ENCODE measurements at regions not wholly inside any gene's neighbourhood (a gene's known extent, or its start where the extent isn't known, plus 50 kb on each side); places are given as distances from the start of the nearest gene placed in this dataset.
"Not testable (repeated sequence)": the region's sequence is repeated elsewhere in the genome, so short reads cannot be mapped to it uniquely, and the experiment has no call there.

DNA sequence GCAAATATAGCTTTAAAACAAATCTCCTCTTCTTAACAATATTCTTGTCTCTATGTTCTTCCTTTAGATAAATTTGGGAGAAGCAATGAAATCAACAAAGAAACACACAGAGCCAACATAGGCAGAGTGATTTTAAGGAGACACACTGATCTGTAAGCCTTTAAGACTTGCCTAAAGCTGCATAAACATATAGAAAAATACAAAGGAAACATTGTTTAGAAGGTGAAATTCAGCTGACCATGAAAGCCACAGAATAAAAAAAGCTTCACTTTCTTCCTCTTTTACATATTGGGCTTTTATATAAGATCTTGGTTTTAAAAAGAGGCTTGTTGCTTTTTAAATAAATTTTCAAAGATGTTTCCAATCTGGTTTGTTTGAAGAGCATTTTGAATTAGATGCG lies 1277.5 kb downstream of the EFNA5 start:
- no peak for DNase-seq (ENCODE audit: low read depth in 2 of 2, low spot score in 1 of 2)

DNA sequence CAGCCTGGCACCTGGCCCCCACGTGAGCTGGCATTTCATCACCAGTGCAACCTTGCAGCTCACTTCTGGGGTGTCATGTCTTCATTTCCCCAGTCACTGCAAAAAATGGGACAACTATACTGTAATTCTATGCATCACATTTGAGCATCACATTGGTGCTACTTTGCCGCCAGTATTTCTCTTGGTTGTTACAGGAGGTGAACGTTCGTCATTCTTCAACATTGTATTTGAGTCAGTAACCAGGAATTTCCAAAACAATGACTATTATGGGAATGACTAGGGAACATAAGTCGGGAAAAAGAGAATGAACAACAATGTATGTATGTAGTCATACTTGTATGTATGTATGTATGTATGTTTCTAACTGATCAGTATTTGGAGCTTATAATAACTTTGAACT lies 1278.0 kb downstream of the EFNA5 start:
- DNase-seq (ENCODE audit: low read depth in 2 of 2, low spot score in 1 of 2) = no peak

DNA sequence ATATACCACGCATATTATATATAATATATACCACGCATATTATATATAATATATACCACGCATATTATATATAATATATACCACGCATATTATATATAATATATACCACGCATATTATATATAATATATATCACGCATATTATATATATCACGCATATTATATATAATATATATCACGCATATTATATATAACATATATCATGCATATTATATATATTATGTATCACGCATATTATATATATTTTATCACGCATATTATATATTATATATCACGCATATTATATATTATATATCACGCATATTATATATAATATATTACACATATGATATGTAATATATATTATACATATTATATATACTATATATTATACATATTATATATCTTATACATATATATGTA lies 1283.0 kb downstream of the EFNA5 start:
- DNase-seq (ENCODE audit: low read depth in 2 of 2, low spot score in 1 of 2) = not testable (repeated sequence)

DNA sequence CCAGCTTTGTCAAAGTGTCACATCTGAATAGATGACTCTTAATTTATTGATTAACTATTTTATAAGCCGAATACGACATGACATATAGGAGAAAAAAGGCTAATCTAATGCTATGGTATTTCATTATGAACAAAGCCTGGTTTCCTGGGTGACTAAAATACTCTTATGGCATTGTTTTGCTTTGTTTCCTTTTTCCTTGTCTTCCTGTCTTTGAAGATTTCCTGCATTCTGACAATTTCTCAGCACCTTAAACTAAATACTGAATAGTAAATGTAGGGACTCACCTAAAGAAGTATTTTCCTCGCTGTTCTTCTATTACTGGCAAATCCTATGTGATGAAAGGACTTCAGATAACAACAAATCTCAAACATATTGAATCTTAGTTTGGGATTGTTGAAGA lies 1284.5 kb downstream of the EFNA5 start:
- no peak for DNase-seq (ENCODE audit: low read depth in 2 of 2, low spot score in 1 of 2)

DNA sequence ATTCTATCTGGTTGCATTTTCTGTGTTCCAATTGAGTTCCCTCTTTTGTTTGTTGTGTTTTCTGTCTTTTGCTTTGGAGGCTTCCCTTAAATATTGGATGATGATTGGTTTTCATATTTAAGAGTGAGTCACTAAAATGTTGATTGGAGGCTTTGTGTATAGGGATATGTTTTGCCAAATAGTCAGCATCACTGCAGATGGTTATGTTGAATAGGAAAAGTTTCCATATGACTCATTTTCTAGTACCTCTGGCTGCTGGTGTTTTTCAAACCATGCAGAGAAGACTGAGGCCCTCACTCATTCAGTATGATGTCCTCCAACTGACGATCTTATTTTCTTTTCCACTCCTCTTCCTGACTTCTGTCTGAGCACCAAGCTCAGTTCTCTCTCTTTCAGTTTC lies 1290.0 kb downstream of the EFNA5 start:
- no peak for DNase-seq (ENCODE audit: low read depth in 2 of 2, low spot score in 1 of 2)

DNA sequence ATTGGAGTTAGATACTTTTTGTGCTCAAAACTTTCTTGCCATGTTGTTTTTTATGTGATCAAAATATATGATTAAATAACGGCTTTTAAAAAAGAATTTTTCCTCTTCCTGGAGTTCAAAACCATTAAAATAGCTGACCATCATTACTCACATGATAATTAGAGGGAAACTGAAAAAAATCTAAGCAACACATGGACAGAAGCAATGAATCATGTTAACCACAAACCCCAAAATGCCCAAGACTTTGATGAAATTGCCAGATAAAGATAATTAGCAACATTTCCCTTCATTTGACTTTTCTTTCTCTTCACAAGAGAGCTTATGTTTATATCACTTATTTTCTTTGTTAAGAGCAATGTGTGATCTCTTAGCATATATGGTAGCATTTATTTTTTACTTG lies 1294.2 kb downstream of the EFNA5 start:
- no peak for DNase-seq (ENCODE audit: low read depth in 2 of 2, low spot score in 1 of 2)

DNA sequence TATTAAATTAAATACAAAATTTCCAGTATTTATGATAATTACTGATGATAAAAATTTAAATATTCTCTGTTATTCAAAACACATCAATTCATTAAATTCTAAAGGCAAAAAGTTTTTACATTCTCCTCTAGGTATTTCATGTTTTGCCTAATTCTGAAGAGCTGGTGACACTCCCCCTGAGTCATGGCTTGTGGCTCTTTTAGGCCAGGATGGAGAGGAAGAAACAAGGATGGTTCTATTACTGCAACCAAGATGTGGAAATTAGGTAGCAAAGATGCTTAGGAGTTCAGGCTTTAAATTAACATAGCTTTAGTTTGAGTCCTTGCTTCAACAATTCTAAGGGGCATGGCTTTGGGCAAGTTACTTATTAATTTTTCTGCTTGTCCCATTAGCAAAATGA lies 1295.8 kb downstream of the EFNA5 start:
- no peak for DNase-seq (ENCODE audit: low read depth in 2 of 2, low spot score in 1 of 2)

DNA sequence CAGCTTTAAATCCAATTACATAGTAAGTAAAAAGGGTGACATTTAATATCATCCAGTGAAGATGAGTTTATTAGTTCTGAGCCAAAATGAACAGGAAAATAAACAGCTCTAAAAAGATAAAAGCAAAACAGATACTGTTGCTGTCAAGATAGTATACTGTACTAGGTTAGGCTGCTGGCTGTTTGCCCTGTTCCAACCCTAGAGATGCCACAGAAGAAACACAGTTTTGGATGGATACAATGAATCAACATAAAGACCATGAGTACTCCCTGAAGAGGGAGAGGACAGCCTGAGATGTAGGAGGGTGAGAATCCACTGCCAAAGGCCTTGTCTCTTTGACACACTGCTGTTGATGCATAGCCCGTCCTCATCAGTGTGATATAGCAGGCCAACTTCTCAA lies 1302.7 kb downstream of the EFNA5 start:
- DNase-seq (ENCODE audit: low read depth in 2 of 2, low spot score in 1 of 2) = no peak

DNA sequence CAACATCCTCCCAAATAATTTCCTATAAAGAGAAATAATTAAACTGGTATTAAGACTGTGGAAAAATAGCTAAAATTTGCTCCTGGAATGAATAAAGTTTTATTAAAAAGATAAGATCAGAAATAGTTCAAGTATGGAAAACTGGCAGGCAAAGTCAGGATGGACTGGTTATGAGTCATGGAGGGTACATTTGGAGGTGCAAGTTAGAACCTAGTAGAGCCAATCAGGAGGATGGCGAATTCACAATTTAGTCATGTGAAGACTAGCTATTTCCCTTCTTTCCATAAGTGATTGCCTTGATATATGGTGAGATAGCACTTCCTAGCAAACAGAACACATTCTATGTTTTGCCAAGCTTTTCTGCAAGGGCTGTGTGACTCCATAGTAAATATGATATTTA lies 1303.5 kb downstream of the EFNA5 start:
- DNase-seq (ENCODE audit: low read depth in 2 of 2, low spot score in 1 of 2) = no peak

DNA sequence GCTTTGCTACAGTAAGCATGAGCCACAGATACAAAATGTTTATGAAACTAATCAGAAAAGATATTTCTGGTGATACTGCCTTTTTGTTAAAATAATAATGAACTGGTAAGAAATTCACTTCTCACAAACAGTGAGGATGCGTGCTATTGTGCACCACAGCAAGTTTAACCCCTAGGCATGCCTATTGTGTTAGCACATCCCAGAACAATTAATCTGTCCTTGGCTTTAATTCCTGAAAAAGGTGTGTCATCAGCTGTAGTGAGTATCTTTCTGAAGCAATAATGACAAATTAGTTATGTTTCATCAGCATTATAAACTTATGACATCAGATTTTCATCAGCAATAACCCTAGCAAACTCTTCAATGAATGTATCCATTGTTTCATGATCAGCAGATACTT lies 1307.2 kb downstream of the EFNA5 start:
- DNase-seq (ENCODE audit: low read depth in 2 of 2, low spot score in 1 of 2) = no peak

DNA sequence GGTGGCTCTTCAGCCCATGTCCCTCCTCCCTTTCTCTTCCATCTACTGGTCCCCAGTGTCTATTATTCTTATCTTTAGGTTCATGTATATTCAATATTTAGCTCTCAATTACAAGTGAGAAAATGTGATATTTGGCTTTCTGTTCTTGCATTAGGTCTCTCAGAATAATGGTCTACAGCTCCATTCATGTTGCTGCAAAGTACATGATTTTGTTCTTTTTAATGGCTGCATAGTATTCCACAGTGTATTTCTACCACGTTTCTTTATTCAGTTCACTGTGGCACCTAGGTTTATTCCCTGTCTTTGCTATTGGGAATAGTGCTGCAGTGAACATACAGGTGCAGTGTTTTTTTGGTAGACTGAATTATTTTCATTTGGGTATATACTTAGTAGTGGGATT lies 1308.8 kb downstream of the EFNA5 start:
- no peak for DNase-seq (ENCODE audit: low read depth in 2 of 2, low spot score in 1 of 2)

DNA sequence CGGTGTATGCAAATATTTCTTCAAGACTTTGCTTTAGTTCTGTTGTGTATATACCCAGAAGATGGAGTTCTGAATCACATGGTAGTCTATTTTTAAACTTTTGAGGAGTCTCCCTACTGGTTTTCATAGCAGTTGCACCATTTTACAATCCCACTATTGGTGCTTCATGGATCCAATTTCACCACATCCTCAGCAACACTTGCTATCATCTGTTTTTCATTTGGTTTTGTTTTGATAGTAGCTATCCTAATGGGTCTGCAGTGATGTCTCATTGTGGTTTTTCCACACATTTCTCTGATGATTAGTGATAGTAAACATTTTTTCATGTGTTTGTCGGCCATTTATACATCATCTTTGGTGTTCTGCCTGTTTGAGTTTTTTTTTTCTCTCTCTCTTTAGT lies 1339.3 kb downstream of the EFNA5 start:
- no peak for DNase-seq (ENCODE audit: low read depth in 2 of 2, low spot score in 1 of 2)

DNA sequence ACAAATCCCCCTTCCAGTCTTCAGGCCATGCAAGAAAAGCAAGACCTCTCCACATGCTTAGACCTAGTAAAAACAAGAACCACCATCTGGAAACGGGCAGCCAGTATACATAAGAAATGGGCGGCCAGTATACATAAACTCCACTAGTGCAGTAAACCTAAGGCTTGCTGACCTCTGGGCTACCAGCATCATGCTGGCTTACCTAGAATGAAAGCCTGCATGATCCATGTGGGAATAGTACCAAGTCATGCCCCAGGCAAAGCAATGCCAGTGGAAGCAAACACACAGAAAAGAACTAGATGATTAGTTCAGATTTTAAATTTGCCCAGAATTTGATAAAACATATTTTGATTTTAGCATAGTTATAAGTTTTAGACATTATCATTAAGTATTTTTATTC lies 1346.4 kb downstream of the EFNA5 start:
- DNase-seq (ENCODE audit: low read depth in 2 of 2, low spot score in 1 of 2) = no peak

DNA sequence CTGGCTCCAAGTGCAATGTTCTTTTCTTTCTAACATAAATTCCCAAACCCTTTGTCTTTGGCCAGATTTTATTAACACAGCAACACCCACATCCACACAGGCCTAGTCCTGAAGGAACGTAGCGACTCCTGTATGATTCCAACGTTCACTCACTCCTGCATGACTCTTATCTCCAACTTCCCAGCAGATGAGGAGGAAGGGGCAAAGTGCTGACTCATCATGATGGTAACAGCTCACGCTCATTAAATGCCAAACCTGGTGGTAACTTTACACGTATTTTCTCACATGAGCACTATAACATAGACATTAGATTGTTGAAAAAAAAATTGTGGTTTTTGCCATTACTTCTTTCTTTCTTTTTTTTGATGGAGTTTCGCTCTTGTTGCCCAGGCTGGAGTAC lies 1349.5 kb downstream of the EFNA5 start:
- DNase-seq (ENCODE audit: low read depth in 2 of 2, low spot score in 1 of 2) = no peak

DNA sequence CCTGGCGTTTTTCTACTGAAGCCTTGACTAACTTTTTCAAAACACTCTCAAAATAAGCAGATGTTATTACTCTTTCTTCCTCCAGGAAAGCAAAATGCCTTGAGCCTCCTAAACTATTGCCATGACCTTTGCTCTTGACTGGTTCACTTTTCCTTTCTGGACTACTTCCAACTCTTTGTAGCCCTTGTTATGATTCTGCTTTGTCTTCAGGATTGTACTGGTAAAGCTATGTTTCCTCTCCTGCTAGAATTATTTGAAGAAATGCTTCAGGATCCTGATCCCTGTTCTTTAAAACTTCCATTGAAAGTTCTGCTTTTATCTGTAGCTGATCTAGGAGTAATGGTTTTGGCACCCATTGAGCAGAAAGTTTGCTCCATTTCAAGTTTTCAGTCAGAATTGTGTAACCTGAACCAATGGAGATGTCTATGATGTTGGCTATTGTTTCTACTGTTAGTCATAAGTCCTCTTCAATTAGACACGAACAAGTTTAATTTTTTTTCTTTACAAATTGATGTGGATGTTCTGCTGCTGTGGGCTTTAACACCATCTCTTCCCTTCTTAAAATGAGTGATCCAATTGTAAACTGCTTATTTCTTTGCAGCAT lies 1356.4 kb downstream of the EFNA5 start:
- DNase-seq (ENCODE audit: low read depth in 2 of 2, low spot score in 1 of 2) = no peak

DNA sequence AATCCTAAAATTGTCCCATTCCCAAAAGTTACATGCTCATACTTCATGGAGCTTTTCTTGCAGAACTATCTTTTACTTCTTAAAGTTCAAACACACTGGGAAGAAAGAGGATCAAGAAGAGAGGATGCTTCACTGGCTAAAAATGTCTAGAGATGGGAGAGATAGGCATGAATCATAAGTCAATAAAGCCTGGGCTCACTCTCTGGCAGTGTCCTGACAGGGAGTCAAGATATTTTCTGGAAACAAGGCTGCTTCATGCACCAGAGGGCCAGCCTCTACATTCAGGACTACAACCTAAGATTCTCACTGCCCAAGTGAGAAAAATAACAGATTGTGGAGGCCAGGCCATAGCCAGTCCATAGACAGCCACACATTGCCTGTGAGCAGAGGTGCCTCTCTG lies 1358.4 kb downstream of the EFNA5 start:
- no peak for DNase-seq (ENCODE audit: low read depth in 2 of 2, low spot score in 1 of 2)

DNA sequence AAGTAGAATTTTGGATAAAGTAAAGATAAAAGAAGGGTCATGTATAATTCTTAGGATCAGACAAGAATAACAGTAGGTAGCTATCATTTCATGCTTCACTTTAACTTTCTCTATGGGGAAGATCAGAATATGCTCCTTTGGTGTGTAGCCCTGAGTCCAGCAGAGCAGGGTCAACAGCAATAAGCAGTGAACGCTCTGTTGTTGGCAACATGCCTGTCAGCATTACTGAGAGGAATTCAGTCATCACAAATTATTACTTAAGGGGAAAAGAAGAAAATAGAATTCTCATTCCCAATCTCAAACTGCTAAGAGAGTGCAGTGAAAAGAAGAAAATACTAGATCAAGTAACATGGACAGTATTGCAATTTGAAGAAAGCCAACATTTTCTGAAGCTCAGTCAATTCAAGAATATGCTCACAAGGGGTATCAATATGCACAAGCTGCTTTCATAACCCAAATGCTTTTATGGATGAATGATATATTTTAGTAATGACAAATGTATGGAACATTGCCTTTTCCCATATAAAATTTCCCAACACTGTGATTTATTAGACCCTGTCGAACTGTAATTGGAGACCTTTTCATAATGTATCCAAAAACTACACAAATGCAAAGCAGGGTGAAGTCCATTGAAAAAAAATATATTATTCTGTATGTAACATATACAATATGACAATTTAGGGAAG lies 1359.4 kb downstream of the EFNA5 start:
- no peak for DNase-seq (ENCODE audit: low read depth in 2 of 2, low spot score in 1 of 2)

DNA sequence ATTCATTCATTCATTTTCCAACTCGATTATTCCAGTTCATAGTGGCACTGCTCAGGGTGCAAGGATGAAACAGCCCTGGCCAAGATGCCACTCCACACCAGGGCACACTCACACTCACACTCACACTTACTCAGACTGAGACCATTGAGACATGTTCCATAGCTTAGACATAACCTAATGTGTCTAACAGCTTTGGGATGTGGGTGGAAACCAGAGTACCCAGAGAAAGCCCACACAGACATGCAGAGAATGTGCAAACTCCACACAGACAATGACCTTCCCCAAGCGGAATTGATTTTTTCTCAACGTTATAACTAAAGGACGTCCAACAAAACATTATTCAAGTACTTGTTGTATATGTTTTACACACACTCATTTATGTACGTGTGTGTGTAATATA lies 1363.5 kb downstream of the EFNA5 start:
- no peak for DNase-seq (ENCODE audit: low read depth in 2 of 2, low spot score in 1 of 2)

DNA sequence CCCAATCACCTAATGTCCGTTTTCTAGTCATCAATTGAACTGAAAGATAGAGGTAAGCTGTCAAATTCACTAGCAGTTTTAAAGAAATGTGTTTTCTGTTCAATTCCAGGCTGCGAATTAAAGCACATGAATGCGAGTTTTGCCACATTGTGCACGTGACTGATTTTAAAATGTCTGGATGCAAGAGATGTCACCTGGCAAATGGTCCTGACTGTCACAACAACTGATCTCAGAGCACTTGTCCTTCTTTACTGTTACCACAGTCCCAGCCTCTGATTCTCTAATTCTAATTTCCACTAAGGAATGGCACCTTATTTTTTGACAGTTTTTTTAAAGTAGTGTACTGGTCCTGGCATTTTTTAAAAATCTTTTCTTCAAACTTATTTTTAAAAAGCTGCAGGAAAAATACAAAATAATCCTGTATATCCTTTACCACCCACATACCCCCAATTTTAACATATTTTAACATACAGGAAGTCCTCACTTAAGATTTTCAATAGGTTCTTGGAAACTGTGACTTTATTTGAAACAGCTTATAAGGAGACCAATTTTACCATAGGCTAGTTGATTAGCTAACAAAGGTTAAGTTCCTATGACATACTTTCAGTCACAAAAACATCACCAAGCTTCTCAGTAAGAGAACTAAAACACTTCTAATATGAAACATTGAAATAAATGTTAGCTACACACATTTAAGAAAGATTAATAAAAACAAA lies 1364.3 kb downstream of the EFNA5 start:
- DNase-seq (ENCODE audit: low read depth in 2 of 2, low spot score in 1 of 2) = no peak

DNA sequence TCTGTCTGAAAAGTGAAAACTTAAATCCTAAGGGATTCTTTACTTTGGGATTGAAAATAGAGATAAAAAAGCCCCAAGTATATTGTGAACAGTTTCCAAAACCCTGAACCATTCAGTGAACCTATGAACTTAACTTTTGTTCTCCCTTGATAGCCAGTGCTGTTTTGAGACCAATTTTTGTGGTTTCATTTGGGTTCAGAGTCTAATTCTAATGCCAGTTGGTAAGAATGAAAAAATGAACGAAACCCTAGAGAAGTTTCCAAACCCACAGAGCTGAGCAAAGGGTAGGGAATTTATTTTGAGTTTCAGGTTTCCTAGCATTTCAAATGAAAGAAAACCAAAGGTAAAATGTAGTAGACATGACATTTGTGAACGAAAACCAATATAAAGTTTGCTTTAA lies 1366.8 kb downstream of the EFNA5 start:
- DNase-seq (ENCODE audit: low read depth in 2 of 2, low spot score in 1 of 2) = no peak

DNA sequence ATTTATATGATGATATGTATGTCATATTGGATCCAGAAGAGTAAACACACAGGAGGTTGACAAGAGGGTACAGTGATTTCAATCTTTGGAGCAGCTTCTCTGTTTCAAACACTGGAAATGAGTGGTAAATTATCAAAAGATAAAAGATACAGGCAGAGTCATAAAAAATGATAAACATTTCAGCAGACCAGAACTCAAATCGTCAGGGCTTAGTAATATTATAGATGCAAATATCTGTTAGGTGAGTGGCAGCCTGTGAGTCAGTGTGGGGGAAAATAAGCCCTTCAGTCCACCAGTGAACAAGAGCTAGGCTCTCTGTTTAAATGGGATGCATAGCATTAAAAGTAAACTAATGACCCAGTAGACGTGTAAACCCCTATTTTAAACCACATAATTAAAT lies 1378.1 kb downstream of the EFNA5 start:
- no peak for DNase-seq (ENCODE audit: low read depth in 2 of 2, low spot score in 1 of 2)

DNA sequence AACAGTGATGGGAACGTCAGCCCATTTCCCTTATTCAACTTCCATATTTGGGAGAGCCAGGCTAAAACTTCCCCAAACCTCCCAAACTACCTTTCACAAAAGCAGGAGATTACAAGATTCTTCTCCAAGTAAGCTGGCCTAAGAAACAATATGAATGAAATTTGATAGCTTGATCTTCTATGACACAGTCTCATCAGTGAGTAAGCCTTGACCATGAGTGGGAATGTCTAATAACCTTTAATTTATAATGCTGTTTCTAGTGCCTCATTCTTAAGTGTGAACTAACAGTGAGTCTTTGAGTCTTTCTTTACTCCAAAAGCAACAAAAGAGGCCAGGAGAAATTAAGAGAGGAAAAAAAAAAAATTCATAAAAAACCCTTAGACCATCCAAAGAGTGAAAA lies 1379.9 kb downstream of the EFNA5 start:
- no peak for DNase-seq (ENCODE audit: low read depth in 2 of 2, low spot score in 1 of 2)

DNA sequence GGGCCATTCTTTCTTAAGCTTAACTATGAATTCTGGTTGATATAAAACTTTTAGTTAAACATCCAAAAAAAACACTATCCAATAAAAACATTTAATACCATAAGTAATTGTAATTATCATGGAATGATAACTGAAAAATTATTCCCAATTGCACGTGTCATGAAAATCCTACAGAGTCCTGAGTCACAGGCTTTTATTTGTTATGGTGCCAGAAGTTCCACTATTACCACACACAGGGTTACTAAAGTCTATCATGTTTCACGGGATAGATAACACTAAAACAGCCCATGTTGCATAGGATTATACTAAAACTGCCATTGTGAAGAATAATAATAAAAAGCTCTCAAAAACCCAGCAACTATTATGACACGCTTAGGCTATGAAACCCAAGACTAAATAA lies 1381.8 kb downstream of the EFNA5 start:
- no peak for DNase-seq (ENCODE audit: low read depth in 2 of 2, low spot score in 1 of 2)

Measured in stimulated activated CD8-positive, alpha-beta memory T cell treated with anti-CD3 and anti-CD28 coated beads, Interleukin-4, amount 100 ng/mL, for 4 hours (primary cell).